Glutamatergic neuron (in vitro differentiated cells): ENCODE measurements at regions not wholly inside any gene's neighbourhood (a gene's known extent, or its start where the extent isn't known, plus 50 kb on each side); places are given as distances from the start of the nearest gene placed in this dataset.

Experiments used
- DNase-seq: peaks from one replicate; pipeline ENCODE4 v3.0.0; 2022
- H3K27ac Mint-ChIP-seq: one replicate; pipeline ENCODE4 v1.8.0; 2020; ENCODE audit warnings: mild to moderate bottlenecking, mixed read lengths, inconsistent platforms; ENCODE audit not compliant: unreplicated experiment
- H3K27me3 Mint-ChIP-seq: one replicate; pipeline ENCODE4 v1.8.0; 2020; ENCODE audit warnings: mild to moderate bottlenecking, moderate library complexity, mixed read lengths, inconsistent platforms; ENCODE audit not compliant: unreplicated experiment
- H3K36me3 Mint-ChIP-seq: one replicate; pipeline ENCODE4 v1.8.0; 2020; ENCODE audit warnings: mild to moderate bottlenecking, mixed read lengths, inconsistent platforms; ENCODE audit not compliant: unreplicated experiment
- H3K4me1 Mint-ChIP-seq: one replicate; pipeline ENCODE4 v1.8.0; 2020; ENCODE audit warnings: mild to moderate bottlenecking, low read depth, mixed read lengths, inconsistent platforms; ENCODE audit not compliant: unreplicated experiment
- H3K4me3 Mint-ChIP-seq: one replicate; pipeline ENCODE4 v1.8.0; 2020; ENCODE audit warnings: mild to moderate bottlenecking, mixed read lengths, inconsistent platforms; ENCODE audit not compliant: unreplicated experiment
- H3K9me3 Mint-ChIP-seq: one replicate; pipeline ENCODE4 v1.8.0; 2020; ENCODE audit warnings: mild to moderate bottlenecking, moderate library complexity, mixed read lengths, inconsistent platforms; ENCODE audit not compliant: unreplicated experiment
- TF ChIP-seq, protein P1 (sequence below): fragments of 200-600 bp; sonication (generic); IDR thresholded peaks from one replicate; pipeline ENCODE4 v1.5.0; 2021; ENCODE audit not compliant: partially characterized antibody, unreplicated experiment

DNA sequence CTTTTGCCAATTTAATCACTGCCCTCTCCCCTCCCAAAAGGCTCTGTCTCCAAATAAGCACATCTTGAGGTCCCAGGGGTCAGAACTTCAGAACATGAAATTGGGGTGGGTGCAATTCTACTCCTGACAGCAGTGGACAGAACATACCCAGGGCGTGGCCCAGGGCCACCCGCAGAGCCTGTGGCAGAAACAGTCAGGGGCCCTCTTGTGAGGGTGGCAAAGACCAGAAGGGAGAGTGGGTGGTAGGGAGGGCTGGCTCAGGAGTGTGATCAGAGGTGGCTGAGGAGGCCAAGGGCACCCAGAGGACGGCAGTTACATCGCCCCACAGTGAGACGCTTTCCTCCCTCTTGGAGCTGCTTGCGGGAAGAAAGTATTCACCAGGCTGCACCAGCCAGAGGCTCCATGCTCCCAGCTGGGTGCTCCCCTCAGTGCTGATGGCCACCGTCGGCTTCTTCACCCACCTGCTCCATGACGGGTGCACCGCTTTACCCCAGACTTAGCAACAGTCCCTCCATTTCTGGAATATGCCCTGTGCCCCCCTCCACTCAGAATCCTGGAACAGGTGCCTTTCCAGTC, 1388.0 kb downstream of the BRD1 start:
- Mint-ChIP-seq H3K9me3 (peaks cover 2% of the 10 kb centered on the region), H3K27ac (no peak overlapping the region), H3K4me1 (no peaks in the 10 kb centered on the region), H3K36me3 (peaks cover 12% of the 10 kb centered on the region), H3K4me3 (no peak overlapping the region), H3K27me3 (peaks cover 5% of the 10 kb centered on the region)
- TF ChIP-seq, protein P1, sequence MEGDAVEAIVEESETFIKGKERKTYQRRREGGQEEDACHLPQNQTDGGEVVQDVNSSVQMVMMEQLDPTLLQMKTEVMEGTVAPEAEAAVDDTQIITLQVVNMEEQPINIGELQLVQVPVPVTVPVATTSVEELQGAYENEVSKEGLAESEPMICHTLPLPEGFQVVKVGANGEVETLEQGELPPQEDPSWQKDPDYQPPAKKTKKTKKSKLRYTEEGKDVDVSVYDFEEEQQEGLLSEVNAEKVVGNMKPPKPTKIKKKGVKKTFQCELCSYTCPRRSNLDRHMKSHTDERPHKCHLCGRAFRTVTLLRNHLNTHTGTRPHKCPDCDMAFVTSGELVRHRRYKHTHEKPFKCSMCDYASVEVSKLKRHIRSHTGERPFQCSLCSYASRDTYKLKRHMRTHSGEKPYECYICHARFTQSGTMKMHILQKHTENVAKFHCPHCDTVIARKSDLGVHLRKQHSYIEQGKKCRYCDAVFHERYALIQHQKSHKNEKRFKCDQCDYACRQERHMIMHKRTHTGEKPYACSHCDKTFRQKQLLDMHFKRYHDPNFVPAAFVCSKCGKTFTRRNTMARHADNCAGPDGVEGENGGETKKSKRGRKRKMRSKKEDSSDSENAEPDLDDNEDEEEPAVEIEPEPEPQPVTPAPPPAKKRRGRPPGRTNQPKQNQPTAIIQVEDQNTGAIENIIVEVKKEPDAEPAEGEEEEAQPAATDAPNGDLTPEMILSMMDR = no peak
- no peak for DNase-seq

DNA sequence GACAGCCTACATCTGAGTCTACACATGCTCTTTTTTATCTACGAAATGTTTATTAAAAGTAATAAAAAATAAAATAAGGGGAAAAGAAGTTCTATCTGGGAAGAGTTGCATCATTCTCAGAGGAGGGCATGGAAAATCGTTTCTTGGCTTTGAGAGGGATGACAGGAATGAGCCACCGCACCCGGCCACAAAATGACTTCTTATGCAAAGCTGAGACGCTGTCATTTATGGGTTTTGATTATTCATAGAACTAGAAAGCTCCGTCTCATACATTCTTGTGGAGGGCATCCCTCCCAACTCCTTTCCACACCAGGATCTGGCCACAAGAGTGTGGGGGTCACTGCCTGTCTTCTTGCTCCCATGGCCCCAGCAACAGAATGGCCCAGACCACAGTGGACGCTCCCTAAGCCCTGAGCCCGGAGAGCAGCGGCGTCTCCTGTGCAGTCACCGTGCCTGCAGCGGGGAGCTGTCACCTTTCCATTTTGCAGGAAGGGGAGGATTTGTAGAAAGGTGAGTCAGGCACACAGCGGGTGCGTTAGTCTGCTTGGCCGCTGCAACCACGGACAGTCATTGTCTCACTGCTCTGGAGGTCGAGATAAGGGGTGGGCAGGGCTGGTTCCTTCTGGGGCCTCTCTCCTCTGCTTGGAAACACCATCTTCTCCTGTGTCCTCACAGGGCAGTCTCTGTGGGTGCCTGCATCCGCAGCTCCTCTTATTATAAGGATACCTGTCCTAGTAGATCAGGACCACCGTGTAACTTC, 1388.7 kb downstream of the BRD1 start:
- no peak overlapping the region for H3K27ac Mint-ChIP-seq
- H3K36me3 Mint-ChIP-seq = peaks cover 15% of the 10 kb centered on the region
- peaks cover 4% of the 10 kb centered on the region for H3K9me3 Mint-ChIP-seq
- H3K27me3 Mint-ChIP-seq = peaks cover 6% of the 10 kb centered on the region
- TF ChIP-seq, protein P1 = no peak
- no peak overlapping the region for H3K4me3 Mint-ChIP-seq
- H3K4me1 Mint-ChIP-seq = no peaks in the 10 kb centered on the region
- DNase-seq = no peak

DNA sequence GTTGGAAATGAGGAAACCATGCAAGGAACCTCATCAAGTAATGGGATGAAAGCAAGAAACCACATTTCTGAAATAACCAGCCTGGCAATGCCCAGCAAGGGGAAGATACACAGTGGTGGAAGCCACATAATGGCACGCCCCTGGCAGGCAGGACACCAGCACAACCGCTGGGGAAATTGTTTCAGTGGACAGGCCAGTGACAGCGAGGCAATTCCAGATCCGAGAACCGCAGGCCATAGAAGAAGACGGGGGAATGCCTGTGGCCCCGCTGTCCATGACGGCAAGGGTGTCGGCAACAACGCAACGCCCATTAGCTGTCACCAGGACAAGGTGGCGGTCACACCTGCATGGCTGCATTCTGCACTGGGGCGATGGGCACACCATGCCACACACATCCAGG, 1389.6 kb downstream of the BRD1 start:
- H3K27me3 Mint-ChIP-seq = peaks cover 9% of the 10 kb centered on the region
- peaks cover 10% of the 10 kb centered on the region for H3K9me3 Mint-ChIP-seq
- H3K4me1 Mint-ChIP-seq = no peaks in the 10 kb centered on the region
- no peak overlapping the region for H3K4me3 Mint-ChIP-seq
- no peak for DNase-seq
- H3K36me3 Mint-ChIP-seq = peaks cover 18% of the 10 kb centered on the region
- no peak overlapping the region for H3K27ac Mint-ChIP-seq
- TF ChIP-seq, protein P1 = no peak

DNA sequence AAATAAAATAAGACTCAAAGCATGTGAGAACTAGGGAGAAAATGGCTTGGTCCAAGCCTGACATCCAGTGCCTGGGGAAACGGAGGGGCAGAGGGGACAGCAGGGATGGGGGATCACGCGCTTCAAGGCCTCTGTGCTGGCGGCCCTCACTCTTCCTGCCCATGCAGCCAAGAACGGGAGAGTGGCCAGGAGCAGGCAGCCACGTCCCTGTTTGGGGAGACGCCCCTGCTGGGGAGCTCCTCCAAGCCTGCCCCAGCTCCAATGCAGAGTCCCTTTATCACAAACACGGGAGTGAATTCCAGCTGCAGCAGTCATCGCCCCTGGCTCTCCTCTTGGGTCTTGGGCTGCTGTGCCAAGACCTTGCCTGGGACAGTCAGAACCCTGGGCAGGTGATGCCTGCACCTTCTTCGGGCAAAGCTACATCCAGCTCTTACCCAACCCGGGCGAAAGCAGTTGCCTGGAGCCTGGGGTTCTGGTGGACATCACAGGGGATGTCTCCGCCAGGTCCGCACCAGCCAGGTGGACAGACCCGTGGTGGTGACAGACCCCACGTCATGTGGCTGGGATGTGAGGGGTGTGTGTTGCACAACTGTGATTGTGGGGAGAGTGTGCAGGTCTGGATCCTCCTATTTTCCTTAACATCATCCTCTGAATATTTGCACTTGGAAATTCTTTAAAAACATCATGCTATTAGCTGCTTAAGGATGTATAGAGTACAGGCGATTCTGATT, 1391.3 kb downstream of the BRD1 start:
- DNase-seq = no peak
- Mint-ChIP-seq H3K4me3 (no peak overlapping the region), H3K27ac (no peak overlapping the region), H3K27me3 (peaks cover 9% of the 10 kb centered on the region), H3K4me1 (no peaks in the 10 kb centered on the region), H3K36me3 (peaks cover 18% of the 10 kb centered on the region), H3K9me3 (peaks cover 10% of the 10 kb centered on the region)
- TF ChIP-seq, protein P1 = no peak

DNA sequence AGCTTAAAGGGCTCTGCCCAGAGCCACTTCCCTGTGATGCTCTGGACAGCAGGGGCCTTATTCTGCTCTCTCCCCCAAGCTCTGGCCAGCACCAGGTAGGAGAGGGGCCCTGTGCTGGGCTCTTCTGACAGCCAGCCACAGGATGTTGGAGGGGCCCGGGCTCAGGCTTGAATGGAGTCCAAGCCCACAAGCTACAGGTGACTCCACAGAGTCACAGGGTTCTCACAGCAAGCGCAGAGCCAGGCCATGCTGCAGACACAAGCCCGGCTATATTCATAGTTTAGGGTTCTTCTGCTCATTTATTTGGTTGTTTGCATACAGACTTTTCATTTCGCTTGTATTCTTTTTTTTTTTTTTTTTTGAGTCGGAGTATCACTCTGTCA, 1392.8 kb downstream of the BRD1 start:
- Mint-ChIP-seq H3K9me3 (peaks cover 11% of the 10 kb centered on the region), H3K4me3 (no peak overlapping the region), H3K4me1 (no peaks in the 10 kb centered on the region), H3K27me3 (peaks cover 8% of the 10 kb centered on the region), H3K36me3 (peaks cover 18% of the 10 kb centered on the region), H3K27ac (no peak overlapping the region)
- TF ChIP-seq, protein P1 = no peak
- no peak for DNase-seq
